ENCODE measurements at regions not wholly inside any gene's neighbourhood (a gene's known extent, or its start where the extent isn't known, plus 50 kb on each side); places are given as distances from the start of the nearest gene placed in this dataset.

DNA sequence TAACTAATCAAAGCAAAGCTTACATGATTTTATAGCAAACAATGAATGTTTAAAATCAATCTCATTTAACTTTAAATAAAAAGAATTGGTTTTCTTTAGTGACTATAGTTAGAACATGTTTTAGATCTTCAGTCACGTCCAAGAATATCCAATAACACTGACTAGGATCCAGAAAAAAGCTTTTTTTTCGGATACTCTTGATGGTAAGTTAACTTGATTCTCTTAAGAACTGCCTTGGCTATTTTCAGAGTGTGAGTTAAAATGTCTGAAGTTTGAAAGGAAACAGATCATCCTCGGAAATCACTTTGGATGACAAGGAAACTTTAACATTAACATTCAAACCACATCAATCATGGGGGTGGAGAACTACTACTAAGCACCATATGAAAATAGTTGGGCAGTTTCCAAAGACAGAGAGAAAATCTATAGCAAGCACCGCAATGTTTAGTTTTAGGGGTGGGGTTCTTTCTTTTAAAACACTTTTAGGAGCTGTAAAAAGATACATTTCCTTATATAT, 83.7 kb upstream of the SLC27A6 start:
- no peak for FAIRE-seq

DNA sequence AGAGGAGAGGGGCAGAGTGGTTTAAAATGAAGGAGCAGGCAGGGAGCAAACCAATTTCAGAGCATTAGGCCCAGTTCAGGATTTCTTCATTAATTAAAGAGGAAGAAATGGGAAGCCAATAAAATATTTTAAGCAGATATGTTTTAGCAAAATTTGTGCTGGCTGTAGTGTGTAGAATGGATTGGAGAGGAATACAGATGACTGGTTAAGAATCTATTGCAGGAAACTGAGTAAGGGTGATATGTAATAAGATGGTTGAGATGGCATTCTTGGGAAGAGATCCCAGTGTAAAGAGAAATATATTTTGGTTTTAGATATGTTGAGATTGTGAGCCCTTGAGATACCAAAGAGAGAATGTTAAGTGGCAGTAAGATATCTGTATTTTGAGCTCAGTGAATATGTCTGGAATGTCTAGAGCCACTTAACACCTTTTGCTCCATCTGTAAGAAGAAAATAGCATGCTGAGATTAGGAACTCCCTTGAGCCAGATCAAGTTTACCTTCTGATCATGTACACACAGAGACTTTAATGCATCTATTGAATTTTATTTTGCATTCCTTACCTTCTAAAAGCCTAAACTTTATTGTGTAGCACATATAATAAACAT, 79.5 kb upstream of the SLC27A6 start:
- DNase-seq (ENCODE audit: low spot score) (no peak), FAIRE-seq (no peak)

More for the DNA sequence above, 83.7 kb upstream of the SLC27A6 start:
- no peak for DNase-seq (ENCODE audit: low spot score)

DNA sequence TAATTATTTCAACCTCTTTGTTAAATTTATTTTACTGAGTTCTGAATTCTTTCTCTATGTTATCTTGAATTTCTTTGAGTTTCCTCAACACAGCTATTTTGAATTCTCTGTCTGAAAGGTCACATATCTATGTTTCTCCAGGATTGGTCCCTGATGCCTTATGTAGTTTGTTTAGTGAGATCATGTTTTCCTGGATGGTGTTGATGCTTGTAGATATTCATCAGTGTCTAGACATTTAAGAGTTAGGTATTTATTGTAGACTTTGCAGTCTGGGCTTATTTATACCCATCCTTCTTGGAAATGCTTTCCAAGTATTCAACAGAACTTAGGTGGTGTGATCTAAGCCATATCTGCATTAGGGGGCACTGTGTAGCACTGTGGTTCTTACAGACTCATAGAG, 70.2 kb upstream of the SLC27A6 start:
- FAIRE-seq (no peak), DNase-seq (ENCODE audit: low spot score) (no peak)

DNA sequence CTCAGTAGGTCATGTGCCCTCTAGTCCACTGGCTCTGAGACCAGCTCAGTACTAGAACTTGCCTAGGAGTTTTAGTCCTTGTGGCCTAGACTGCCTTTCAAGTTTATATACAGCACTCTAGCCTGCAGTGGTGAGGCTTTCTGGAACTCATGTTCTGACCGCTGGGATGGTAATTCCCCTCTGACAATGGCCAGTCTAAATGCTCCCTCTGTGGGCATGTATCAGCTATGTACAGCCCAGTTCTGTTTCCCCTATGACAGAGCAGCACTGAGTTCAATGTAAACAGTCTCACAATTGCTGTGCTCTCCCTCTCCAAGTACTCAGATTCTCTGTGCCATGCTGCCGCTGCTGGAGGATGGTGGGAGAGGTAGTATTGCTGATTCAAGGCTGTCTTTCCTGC, 68.6 kb upstream of the SLC27A6 start:
- FAIRE-seq = no peak
- no peak for DNase-seq (ENCODE audit: low spot score)

DNA sequence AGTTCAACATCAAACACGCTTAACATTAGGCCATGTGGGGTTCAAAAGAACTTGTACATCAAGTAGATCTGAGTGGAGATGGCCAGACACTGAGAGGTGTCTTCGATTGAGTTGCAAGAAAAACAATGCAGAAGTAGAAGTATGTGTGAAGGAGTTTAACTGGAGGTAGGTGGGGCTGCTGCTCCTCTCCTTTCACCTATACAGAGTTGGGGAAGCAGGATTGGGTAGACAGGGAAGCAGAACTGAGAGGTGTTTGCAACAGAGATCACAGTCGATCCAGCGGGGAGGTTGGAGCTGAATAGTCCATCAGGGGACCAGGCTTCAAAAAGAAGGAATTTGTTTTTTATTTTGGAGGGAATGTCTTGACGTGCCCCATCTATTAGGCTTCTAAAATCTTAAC, 61.7 kb upstream of the SLC27A6 start:
- no peak for FAIRE-seq

DNA sequence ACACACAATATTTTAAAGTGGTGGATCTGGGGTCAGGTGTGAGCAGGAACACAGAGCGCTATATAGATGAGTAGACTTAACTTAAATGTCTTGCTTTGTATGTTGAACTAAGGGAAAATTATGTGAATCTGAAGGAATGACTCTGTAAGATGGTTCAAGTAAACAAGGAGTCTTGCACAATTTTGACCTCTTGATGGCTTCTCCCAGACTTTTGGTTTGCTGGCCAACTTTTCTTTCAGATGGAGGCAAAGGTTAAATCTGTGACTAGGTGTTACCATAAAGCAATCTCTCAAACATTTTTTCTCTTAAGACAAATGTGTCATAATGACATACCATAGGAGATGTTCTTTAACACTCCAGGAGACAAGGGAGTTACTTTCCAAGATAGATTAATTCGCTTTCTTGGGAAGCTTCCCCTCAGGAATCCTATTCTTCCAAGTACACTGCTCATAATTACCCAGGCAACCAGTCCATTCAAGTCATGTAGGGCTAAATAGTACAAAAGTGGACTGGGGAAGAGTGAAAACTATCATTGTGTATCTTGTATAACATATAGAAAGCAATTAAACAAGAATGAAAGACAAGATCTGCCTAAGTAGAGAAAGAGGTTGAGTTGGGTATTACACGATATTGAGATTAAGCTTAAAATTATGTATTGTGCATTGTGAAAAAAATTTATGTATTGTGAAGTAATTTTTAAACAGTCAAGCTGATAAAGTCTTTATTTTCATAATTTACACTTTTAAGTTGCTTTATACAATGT, 60.3 kb upstream of the SLC27A6 start:
- DNase-seq (ENCODE audit: low spot score) = no peak
- FAIRE-seq = no peak

More for the DNA sequence above, 61.7 kb upstream of the SLC27A6 start:
- DNase-seq (ENCODE audit: low spot score) = no peak

DNA sequence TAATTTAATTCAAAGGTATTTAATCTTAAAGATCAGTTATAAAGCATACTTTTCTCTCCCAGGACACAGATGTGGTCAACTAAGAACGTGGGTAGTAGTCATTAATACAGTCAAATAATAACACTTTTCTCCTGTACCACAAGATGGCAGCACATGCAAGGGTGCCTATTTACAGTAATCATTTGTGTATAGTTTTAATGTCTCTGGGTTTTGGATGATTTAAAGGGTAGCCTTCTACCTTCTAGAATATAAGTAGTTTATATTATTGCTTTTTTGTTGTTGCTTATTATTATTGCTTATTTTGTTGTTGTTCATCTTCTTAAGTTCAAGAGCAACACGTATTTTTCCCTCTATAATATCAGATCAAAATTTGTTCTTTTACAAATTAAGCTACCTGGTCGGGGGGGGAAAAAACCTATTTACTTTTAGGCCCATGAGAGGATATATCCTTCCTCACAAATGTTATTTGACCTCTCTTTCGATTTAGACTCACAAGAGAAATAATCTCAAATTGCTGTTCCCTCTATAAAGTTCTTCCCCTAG, 59.6 kb upstream of the SLC27A6 start:
- FAIRE-seq (peak; percentile 78), DNase-seq (ENCODE audit: low spot score) (peak; percentile 21)

DNA sequence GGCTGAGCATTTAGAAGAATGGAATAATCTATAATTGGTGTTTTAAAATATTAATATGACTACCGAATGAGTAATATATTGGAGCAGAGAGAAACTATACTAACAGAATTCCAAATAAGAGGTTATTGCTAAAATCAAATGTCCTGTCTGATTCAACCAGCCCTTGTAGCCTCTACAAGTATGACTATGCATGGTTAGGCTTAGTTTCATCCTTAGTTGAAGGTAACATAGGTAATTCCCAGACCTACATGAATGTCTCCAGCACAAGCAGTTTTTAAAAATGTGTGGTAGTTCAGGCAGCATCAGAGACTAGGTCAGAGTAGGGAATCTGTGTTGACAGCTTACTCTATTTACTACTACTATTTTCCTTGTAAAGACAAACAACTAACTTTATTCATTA, 51.7 kb upstream of the SLC27A6 start:
- no peak for FAIRE-seq
- no peak for DNase-seq (ENCODE audit: low spot score)

Measured in RCC 7860 (cell line).